GM18499 (cell line): ENCODE measurements at regions not wholly inside any gene's neighbourhood (a gene's known extent, or its start where the extent isn't known, plus 50 kb on each side); places are given as distances from the start of the nearest gene placed in this dataset.

Experiments used
- ATAC-seq: cut with Tn5 transposase; IDR thresholded peaks from one replicate; pipeline ENCODE4 v1.9.1; 2021; ENCODE audit warnings: moderate number of reproducible peaks; ENCODE audit not compliant: insufficient read depth, unreplicated experiment

GRCh38 chr1:184919892-184920291 is 54.4 kb downstream of the NIBAN1 start:
- no peak for ATAC-seq

GRCh38 chr1:184915463-184916090 is 58.7 kb downstream of the NIBAN1 start:
- ATAC-seq: no peak

- no peak for ATAC-seq
These were observed 60.2 kb downstream of the NIBAN1 start for GRCh38 chr1:184914149-184914548.

GRCh38 chr1:184912392-184912791 is 61.9 kb downstream of the NIBAN1 start:
- no peak for ATAC-seq

GRCh38 chr1:184911830-184912229 is 62.5 kb downstream of the NIBAN1 start:
- no peak for ATAC-seq

GRCh38 chr1:184911103-184911745 is 63.1 kb downstream of the NIBAN1 start:
- ATAC-seq: no peak

GRCh38 chr1:184910691-184911091 is 63.6 kb downstream of the NIBAN1 start:
- ATAC-seq: no peak

- no peak for ATAC-seq
These were observed 64.3 kb downstream of the NIBAN1 start for GRCh38 chr1:184910005-184910404.

GRCh38 chr1:184909019-184909418 is 65.3 kb downstream of the NIBAN1 start:
- ATAC-seq: no peak

- no peak for ATAC-seq
These were observed 65.8 kb downstream of the NIBAN1 start for GRCh38 chr1:184908506-184908905.

- no peak for ATAC-seq
These were observed 66.8 kb downstream of the NIBAN1 start for GRCh38 chr1:184907500-184907899.

- no peak for ATAC-seq
These were observed 67.5 kb downstream of the NIBAN1 start for GRCh38 chr1:184906761-184907160.

- ATAC-seq: no peak
These were observed 68.5 kb downstream of the NIBAN1 start for GRCh38 chr1:184905601-184906322.

GRCh38 chr1:184903111-184903692 is 71.1 kb downstream of the NIBAN1 start:
- no peak for ATAC-seq

GRCh38 chr1:184900507-184900906 is 73.8 kb downstream of the NIBAN1 start:
- no peak for ATAC-seq

GRCh38 chr1:184896000-184896399 is 78.3 kb downstream of the NIBAN1 start:
- ATAC-seq: no peak

- ATAC-seq: no peak
These were observed 79.2 kb downstream of the NIBAN1 start for GRCh38 chr1:184895086-184895485.

- no peak for ATAC-seq
These were observed 80.6 kb downstream of the NIBAN1 start for GRCh38 chr1:184893695-184894094.

GRCh38 chr1:184892116-184892515 is 82.2 kb downstream of the NIBAN1 start:
- ATAC-seq: peak; percentile 76

GRCh38 chr1:184891440-184891839 is 82.9 kb downstream of the NIBAN1 start:
- ATAC-seq: no peak

GRCh38 chr1:184890539-184890973 is 83.8 kb downstream of the NIBAN1 start:
- ATAC-seq: no peak
